PC-3 (cell line): ENCODE measurements at regions not wholly inside any gene's neighbourhood (a gene's known extent, or its start where the extent isn't known, plus 50 kb on each side); places are given as distances from the start of the nearest gene placed in this dataset.
"Not testable (repeated sequence)": the region's sequence is repeated elsewhere in the genome, so short reads cannot be mapped to it uniquely, and the experiment has no call there.

Experiments
- ATAC-seq: fragments of 200-7000 bp; cut with Tn5 transposase; 2 replicates; pipeline ENCODE4 v1.9.1; 2020; ENCODE audit warnings: mild to moderate bottlenecking, moderate library complexity
- BruUV-seq: library from RNA; stranded (reverse); fragments of 400-500 nt; replicated peaks from 2 replicates; lab custom pipeline; 2021; lab: Mats Ljungman, UMichigan
- CTCF ChIA-PET: fragments of 300-600 bp; sonication (Branson Sonifier 250); formaldehyde crosslinking; loops from one replicate; lab custom pipeline; 2022; ENCODE audit warnings: antibody characterized with exemption; lab: Charles Lee
- POLR2A ChIA-PET: fragments of 300-600 bp; sonication (Branson Sonifier 250); formaldehyde crosslinking; loops from one replicate; lab custom pipeline; 2022; ENCODE audit warnings: antibody characterized with exemption; ENCODE audit not compliant: unreplicated experiment; lab: Charles Lee
- DNase-seq: peaks from one replicate; pipeline ENCODE4 v3.0.0-alpha.2; 2015
- H2AFZ ChIP-seq: fragments of 300-600 bp; sonication (generic); 2 replicates; pipeline ENCODE4 v1.6.0; 2016; ENCODE audit warnings: antibody characterized with exemption, low read length
- H3F3A ChIP-seq: fragments of 300-600 bp; sonication (generic); one replicate; pipeline ENCODE4 v1.6.0; 2017; ENCODE audit warnings: antibody characterized with exemption, low read length, control low read depth, mild to moderate bottlenecking; ENCODE audit not compliant: unreplicated experiment
- H3K27ac ChIP-seq: fragments of 300-600 bp; sonication (generic); 2 replicates; pipeline ENCODE4 v1.5.1; 2016; ENCODE audit warnings: mild to moderate bottlenecking, low read length
- H3K27me3 ChIP-seq: fragments of 300-600 bp; sonication (generic); 2 replicates; pipeline ENCODE4 v1.6.1; 2016; ENCODE audit warnings: low read length, mixed read lengths
- H3K36me3 ChIP-seq: fragments of 300-600 bp; sonication (generic); 2 replicates; pipeline ENCODE4 v1.6.1; 2016; ENCODE audit warnings: low read depth, mixed run types, low read length, mixed read lengths
- H3K4me1 ChIP-seq: fragments of 300-600 bp; sonication (generic); 2 replicates; pipeline ENCODE4 v1.5.1; 2016; ENCODE audit warnings: low read length; ENCODE audit not compliant: insufficient read depth
- H3K4me2 ChIP-seq: fragments of 300-600 bp; sonication (generic); 2 replicates; pipeline ENCODE4 v1.6.0; 2016; ENCODE audit warnings: low read length
- H3K4me3 ChIP-seq: fragments of 300-600 bp; sonication (generic); 2 replicates; pipeline ENCODE4 v1.5.1; 2016; ENCODE audit warnings: mild to moderate bottlenecking, low read length, mixed read lengths
- H3K79me2 ChIP-seq: fragments of 300-600 bp; sonication (generic); 2 replicates; pipeline ENCODE4 v1.6.1; 2017; ENCODE audit warnings: low read length, mixed read lengths
- H3K9ac ChIP-seq: fragments of 300-600 bp; sonication (generic); 2 replicates; pipeline ENCODE4 v1.6.0; 2016; ENCODE audit warnings: mild to moderate bottlenecking, low read length
- H3K9me2 ChIP-seq: fragments of 300-600 bp; sonication (generic); replicated peaks from 2 replicates; pipeline ENCODE4 v1.6.1; 2016; ENCODE audit warnings: mixed run types, low read length, mixed read lengths
- H3K9me3 ChIP-seq: fragments of 300-600 bp; sonication (generic); 2 replicates; pipeline ENCODE4 v1.6.1; 2016; ENCODE audit warnings: low read length, mixed read lengths
- H4K20me1 ChIP-seq: fragments of 300-600 bp; sonication (generic); 2 replicates; pipeline ENCODE4 v1.6.1; 2016; ENCODE audit warnings: low read length, mixed read lengths
- CTCF ChIP-seq: fragments of 300-600 bp; sonication (generic); conservative IDR thresholded peaks from 2 replicates; pipeline ENCODE4 v1.5.1; 2017; ENCODE audit warnings: antibody characterized with exemption, low read depth, mild to moderate bottlenecking, low read length
- EZH2 ChIP-seq: fragments of 300-600 bp; sonication (generic); IDR thresholded peaks from one replicate; pipeline ENCODE4 v1.6.1; 2017; ENCODE audit warnings: antibody characterized with exemption, mild to moderate bottlenecking, low read length; ENCODE audit not compliant: unreplicated experiment
- EZH2phosphoT487 ChIP-seq: fragments of 300-600 bp; sonication (generic); IDR thresholded peaks from 2 replicates; pipeline ENCODE4 v1.6.1; 2018; ENCODE audit warnings: mild to moderate bottlenecking, antibody characterized with exemption, low read length, borderline replicate concordance
- intact Hi-C: fragments of 100-400 bp; cut with micrococcal nuclease; formaldehyde crosslinking; loops from 2 replicates; pipeline ENCODE4 v1.9.0; 2023

- no TSS peak for BruUV-seq
- Histone ChIP-seq H3F3A (no peaks in the 10 kb centered on the region), H3K9me2 (no peaks in the 10 kb centered on the region), H3K27me3 (no peaks in the 10 kb centered on the region), H4K20me1 (no peaks in the 10 kb centered on the region), H3K4me3 (no peak overlapping the region), H3K4me2 (peak overlapping the region; percentile 12; the same call in 1 of the 2 replicates), H3K36me3 (no peaks in the 10 kb centered on the region), H3K9me3 (no peaks in the 10 kb centered on the region), H3K27ac (no peak overlapping the region), H2AFZ (no peak overlapping the region), H3K79me2 (no peaks in the 10 kb centered on the region), H3K4me1 (peaks cover 16% of the 10 kb centered on the region), H3K9ac (no peak overlapping the region)
- no peak for ATAC-seq
- no peak for TF ChIP-seq EZH2
- no peak for TF ChIP-seq CTCF
- TF ChIP-seq EZH2phosphoT487: no peak
- no peak for DNase-seq
- ChIA-PET POLR2A (no interaction called here), CTCF (no interaction called here)
- intact Hi-C loops: no loop called here
Observed at GRCh38 chr5:167295681-167296005, 995.8 kb upstream of the WWC1 start.

GRCh38 chr5:167296066-167296465, 995.4 kb upstream of the WWC1 start:
- no peak overlapping the region for H2AFZ ChIP-seq
- TF ChIP-seq CTCF (no peak), EZH2phosphoT487 (no peak), EZH2 (no peak)
- H3K4me2 ChIP-seq: no peak overlapping the region
- BruUV-seq: no TSS peak
- intact Hi-C loops: no loop called here
- H3K79me2 ChIP-seq: no peaks in the 10 kb centered on the region
- no peak overlapping the region for H3K27ac ChIP-seq
- no peak overlapping the region for H3K9ac ChIP-seq
- peaks cover 16% of the 10 kb centered on the region for H3K4me1 ChIP-seq
- H3K9me2 ChIP-seq: no peaks in the 10 kb centered on the region
- ATAC-seq (no peak), DNase-seq (no peak)
- H3F3A ChIP-seq: no peaks in the 10 kb centered on the region
- ChIA-PET POLR2A (no interaction called here), CTCF (no interaction called here)
- H3K4me3 ChIP-seq: no peak overlapping the region
- H3K27me3 ChIP-seq: no peaks in the 10 kb centered on the region
- no peaks in the 10 kb centered on the region for H3K36me3 ChIP-seq
- H4K20me1 ChIP-seq: no peaks in the 10 kb centered on the region
- no peaks in the 10 kb centered on the region for H3K9me3 ChIP-seq

GRCh38 chr5:167296661-167297060, 994.8 kb upstream of the WWC1 start:
- ChIA-PET POLR2A (no interaction called here), CTCF (no interaction called here)
- Histone ChIP-seq H3K4me3 (no peak overlapping the region), H3K9me3 (no peaks in the 10 kb centered on the region), H3K9ac (no peak overlapping the region), H2AFZ (no peak overlapping the region), H3F3A (no peaks in the 10 kb centered on the region), H3K79me2 (no peaks in the 10 kb centered on the region), H3K4me2 (no peak overlapping the region), H3K27me3 (no peaks in the 10 kb centered on the region), H3K9me2 (no peaks in the 10 kb centered on the region), H3K36me3 (no peaks in the 10 kb centered on the region), H3K27ac (no peak overlapping the region), H4K20me1 (no peaks in the 10 kb centered on the region), H3K4me1 (peaks cover 16% of the 10 kb centered on the region)
- TF ChIP-seq CTCF (no peak), EZH2 (no peak), EZH2phosphoT487 (no peak)
- no TSS peak for BruUV-seq
- no peak for DNase-seq
- ATAC-seq: no peak
- intact Hi-C loops: no loop called here

GRCh38 chr5:167299861-167300260, 991.6 kb upstream of the WWC1 start:
- BruUV-seq, H4K20me1 ChIP-seq, H2AFZ ChIP-seq, H3K9ac ChIP-seq, H3F3A ChIP-seq, H3K27me3 ChIP-seq, H3K4me3 ChIP-seq, POLR2A ChIA-PET, H3K27ac ChIP-seq, H3K4me2 ChIP-seq, H3K9me2 ChIP-seq, H3K79me2 ChIP-seq, H3K9me3 ChIP-seq, DNase-seq, H3K36me3 ChIP-seq, ATAC-seq, intact Hi-C loops, CTCF ChIA-PET: not testable (repeated sequence)
- peaks cover 11% of the 10 kb centered on the region; the same call in 1 of the 2 replicates for H3K4me1 ChIP-seq
